Lower lobe of right lung (tissue), 2 donors: ENCODE measurements at regions not wholly inside any gene's neighbourhood (a gene's known extent, or its start where the extent isn't known, plus 50 kb on each side); places are given as distances from the start of the nearest gene placed in this dataset.

Source experiments
- ATAC-seq, 2 donors: fragments of 200-7000 bp; cut with Tn5 transposase; one replicate each; pipeline ENCODE4 v1.9.1; 2020 to 2022; ENCODE audit warnings: mild to moderate bottlenecking in 2 of 2, moderate library complexity in 2 of 2
- DNase-seq: peaks from one replicate; pipeline ENCODE4 v3.0.0-alpha.2; 2020
- H3K27ac ChIP-seq: fragments of 200-600 bp; one replicate; pipeline ENCODE4 v1.8.0; 2022
- H3K27me3 ChIP-seq: fragments of 200-600 bp; one replicate; pipeline ENCODE4 v1.8.0; 2022; ENCODE audit warnings: low read depth
- H3K36me3 ChIP-seq: fragments of 200-600 bp; one replicate; pipeline ENCODE4 v1.8.0; 2022; ENCODE audit warnings: mild to moderate bottlenecking
- H3K4me1 ChIP-seq: fragments of 200-600 bp; one replicate; pipeline ENCODE4 v1.8.0; 2022
- H3K4me3 ChIP-seq: fragments of 200-600 bp; one replicate; pipeline ENCODE4 v1.8.0; 2022; ENCODE audit warnings: mild to moderate bottlenecking
- H3K9me3 ChIP-seq: fragments of 200-600 bp; one replicate; pipeline ENCODE4 v1.8.0; 2022
- intact Hi-C: fragments of 100-400 bp; cut with DNase I; formaldehyde crosslinking; loops from one replicate; pipeline ENCODE4 v1.11.0; 2022
- TF ChIP-seq, protein P1 (sequence below): fragments of 200-600 bp; IDR thresholded peaks from one replicate; pipeline ENCODE4 v1.8.0; 2022; ENCODE audit warnings: antibody characterized with exemption, mild to moderate bottlenecking
- donor health status: DM: no; HTN: yes; CAD: no; lungs with severe emphysema.

DNA sequence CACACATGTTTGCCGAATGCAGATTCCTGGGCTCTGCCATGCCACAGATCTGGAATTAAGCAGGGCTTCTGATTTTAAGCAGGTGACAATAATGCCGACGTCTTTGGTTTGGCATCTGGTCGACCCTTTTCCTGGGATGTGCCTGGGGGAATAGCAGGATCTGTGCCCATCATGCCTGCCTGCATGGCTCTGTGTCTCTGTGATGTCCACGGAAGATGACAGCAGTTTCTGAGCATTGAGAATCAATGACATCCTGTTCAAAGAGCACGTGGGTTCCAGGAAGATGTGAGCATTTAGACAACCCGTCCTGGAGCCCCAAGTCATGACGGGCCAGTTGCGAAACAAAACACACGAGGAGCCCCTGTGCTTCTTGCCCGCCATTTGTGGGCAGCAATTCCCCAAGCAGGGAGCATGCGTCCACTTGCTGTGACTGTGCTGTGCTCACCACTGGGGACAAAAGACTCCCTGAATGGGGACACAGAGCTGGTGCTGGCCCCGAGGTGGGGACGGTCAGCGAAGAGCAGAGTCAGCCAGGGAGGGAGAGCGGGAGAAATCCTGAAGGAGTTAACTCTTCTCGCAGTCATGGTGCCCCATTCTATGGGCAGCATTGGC lies 110.1 kb downstream of the ERMARD start:
- no peak for DNase-seq
- Histone ChIP-seq H3K4me1 (peaks cover 18% of the 10 kb centered on the region), H3K4me3 (no peak overlapping the region), H3K27ac (peak overlapping the region; percentile 43), H3K36me3 (no peaks in the 10 kb centered on the region), H3K9me3 (peaks cover 11% of the 10 kb centered on the region), H3K27me3 (no peaks in the 10 kb centered on the region)
- TF ChIP-seq, protein P1, sequence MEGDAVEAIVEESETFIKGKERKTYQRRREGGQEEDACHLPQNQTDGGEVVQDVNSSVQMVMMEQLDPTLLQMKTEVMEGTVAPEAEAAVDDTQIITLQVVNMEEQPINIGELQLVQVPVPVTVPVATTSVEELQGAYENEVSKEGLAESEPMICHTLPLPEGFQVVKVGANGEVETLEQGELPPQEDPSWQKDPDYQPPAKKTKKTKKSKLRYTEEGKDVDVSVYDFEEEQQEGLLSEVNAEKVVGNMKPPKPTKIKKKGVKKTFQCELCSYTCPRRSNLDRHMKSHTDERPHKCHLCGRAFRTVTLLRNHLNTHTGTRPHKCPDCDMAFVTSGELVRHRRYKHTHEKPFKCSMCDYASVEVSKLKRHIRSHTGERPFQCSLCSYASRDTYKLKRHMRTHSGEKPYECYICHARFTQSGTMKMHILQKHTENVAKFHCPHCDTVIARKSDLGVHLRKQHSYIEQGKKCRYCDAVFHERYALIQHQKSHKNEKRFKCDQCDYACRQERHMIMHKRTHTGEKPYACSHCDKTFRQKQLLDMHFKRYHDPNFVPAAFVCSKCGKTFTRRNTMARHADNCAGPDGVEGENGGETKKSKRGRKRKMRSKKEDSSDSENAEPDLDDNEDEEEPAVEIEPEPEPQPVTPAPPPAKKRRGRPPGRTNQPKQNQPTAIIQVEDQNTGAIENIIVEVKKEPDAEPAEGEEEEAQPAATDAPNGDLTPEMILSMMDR = no peak
- ATAC-seq = no peak
- intact Hi-C loops = no loop called here

DNA sequence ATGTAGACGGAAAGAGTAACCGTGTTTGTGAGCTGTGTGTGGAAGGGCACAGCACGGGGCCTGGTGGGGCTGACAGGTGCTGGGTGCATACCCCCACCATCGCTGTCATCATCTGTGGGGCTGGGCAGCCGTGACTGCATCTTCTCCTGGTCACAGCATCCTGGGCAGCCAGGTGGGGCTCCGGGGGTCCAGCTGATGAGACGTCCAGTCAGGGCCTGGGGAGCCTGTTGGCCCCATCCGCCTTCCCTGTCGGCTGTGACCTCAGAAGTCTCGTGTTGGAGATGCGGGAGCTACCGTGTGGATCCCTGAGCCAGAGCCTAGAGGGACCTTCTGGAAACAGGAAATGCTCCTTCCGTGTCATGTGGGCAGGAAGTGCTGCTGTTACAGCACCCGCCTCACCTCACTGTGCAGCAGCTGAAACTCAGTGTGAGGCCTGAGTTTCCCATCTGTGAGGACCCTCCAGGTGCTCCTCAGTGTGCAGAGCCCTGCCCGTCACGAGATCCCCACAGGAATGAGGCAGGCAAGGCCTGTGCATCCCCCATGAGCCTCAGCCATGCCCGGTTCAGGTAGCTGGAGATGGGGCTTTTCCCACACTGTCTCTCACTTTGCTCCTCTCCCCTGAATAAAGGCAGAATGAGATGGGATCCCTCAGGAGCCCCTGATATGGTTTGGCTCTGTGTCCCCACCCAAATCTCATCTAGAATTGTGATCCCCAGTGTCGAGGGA lies 108.7 kb downstream of the ERMARD start:
- TF ChIP-seq, protein P1 = no peak
- peak overlapping the region; percentile 36 for H3K27ac ChIP-seq
- DNase-seq (no peak), ATAC-seq (peak in 1 of 2 donors; percentile 14)
- no peaks in the 10 kb centered on the region for H3K36me3 ChIP-seq
- no peak overlapping the region for H3K4me3 ChIP-seq
- H3K27me3 ChIP-seq = no peaks in the 10 kb centered on the region
- intact Hi-C loops = no loop called here
- H3K9me3 ChIP-seq = peaks cover 11% of the 10 kb centered on the region
- H3K4me1 ChIP-seq = peaks cover 18% of the 10 kb centered on the region

DNA sequence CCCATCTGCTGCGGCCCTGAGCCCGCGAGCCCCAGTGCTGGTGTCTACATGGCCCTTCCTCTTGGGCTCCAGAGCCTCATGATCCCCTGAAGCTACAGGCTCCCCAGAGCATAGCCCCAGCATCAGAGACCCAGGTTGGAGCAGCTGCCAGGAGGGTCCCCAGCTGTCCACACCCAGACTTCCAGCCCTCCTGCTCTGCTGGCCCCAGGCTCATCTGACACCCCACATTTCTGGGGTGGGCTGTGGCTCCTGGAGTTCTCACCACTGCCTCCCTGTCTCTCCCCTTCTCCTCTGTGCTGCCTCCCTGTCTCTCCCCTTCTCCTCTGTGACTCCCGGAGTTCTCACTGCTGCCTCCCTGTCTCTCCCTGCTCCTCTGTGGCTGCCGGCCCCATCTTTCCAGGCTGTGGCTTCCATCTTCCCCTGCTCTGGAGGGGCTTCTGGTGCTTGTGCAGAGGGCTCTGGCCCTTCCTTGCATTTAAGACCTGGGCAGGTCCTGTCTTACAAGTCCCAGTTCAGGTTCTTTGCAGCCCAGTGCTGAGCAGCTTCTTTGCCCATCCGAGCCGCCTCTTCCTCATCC lies 108.1 kb downstream of the ERMARD start:
- intact Hi-C loops = no loop called here
- Histone ChIP-seq H3K27ac (peak overlapping the region; percentile 36), H3K4me3 (no peak overlapping the region), H3K27me3 (no peaks in the 10 kb centered on the region), H3K9me3 (peaks cover 11% of the 10 kb centered on the region), H3K4me1 (peaks cover 18% of the 10 kb centered on the region), H3K36me3 (no peaks in the 10 kb centered on the region)
- ATAC-seq (peak in 1 of 2 donors; percentile 6), DNase-seq (no peak)
- TF ChIP-seq, protein P1 = no peak

DNA sequence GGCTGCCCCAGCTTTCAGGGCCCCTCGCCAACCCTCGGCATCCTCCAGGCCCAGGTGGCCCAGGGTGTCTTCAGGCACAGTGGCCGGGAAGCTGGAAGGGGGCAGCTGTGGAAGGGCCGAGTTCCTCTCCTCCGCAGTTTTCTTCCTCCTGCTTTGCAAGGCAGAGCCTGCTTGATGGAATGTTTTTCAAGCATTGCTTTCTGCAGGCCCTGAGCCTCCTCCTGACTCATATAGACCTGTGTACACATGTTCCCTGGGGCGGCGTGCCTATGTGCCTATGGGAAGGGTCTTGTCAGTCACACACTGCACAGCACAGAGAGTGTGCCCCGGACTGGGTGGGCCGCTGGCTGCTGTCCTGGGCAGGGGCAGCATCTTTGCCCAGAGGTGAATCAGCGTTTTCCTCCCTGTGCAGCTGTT lies 107.5 kb downstream of the ERMARD start:
- ATAC-seq (peak in 1 of 2 donors; percentile 39), DNase-seq (no peak)
- intact Hi-C loops = no loop called here
- Histone ChIP-seq H3K9me3 (peaks cover 11% of the 10 kb centered on the region), H3K36me3 (no peaks in the 10 kb centered on the region), H3K27ac (no peak overlapping the region), H3K4me1 (peaks cover 18% of the 10 kb centered on the region), H3K27me3 (no peaks in the 10 kb centered on the region), H3K4me3 (no peak overlapping the region)
- TF ChIP-seq, protein P1 = no peak

DNA sequence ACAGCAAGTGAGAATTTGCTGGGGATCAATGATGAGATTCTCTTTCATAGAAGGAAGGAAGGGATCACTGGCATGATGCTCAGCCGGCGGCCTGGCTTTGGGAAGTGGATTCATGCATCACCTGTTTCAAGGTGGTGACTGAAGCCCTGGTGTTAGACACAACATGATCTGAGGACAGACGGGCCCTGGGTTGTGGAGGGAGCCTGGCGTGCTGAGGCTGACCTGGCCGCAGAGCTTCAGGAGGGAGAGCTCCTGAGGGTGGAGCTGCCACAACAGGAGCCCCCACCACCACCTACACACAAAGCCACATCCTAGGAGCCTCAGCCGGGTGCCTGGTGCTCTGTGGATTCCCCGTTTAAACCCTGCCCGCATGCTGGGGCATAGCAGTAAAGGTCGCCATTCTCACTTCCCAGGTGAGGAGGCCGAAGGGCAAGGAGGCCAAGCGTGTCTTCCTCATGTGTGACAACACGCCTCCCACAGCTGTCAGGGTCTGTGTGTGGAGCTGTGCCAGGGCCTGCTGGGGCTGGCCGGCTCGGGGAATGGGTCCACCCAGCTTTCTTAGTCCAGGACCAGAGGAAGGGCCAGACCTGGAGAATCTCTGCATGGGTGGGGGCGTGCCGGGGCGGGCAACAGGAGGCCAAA lies 107.0 kb downstream of the ERMARD start:
- ATAC-seq (peak in 1 of 2 donors; percentile 23), DNase-seq (no peak)
- Histone ChIP-seq H3K27ac (no peak overlapping the region), H3K36me3 (no peaks in the 10 kb centered on the region), H3K27me3 (no peaks in the 10 kb centered on the region), H3K9me3 (peaks cover 11% of the 10 kb centered on the region), H3K4me3 (no peak overlapping the region), H3K4me1 (peaks cover 18% of the 10 kb centered on the region)
- TF ChIP-seq, protein P1 = no peak
- intact Hi-C loops = no loop called here
